IMR-90 (cell line): ENCODE measurements at regions not wholly inside any gene's neighbourhood (a gene's known extent, or its start where the extent isn't known, plus 50 kb on each side); places are given as distances from the start of the nearest gene placed in this dataset.

Experiments used
- ATAC-seq: fragments of 200-7000 bp; cut with Tn5 transposase; 2 replicates; pipeline ENCODE4 v1.9.1; 2020; ENCODE audit warnings: low read depth, mild to moderate bottlenecking, moderate library complexity
- BruUV-seq: library from RNA; stranded (reverse); fragments of 400-500 nt; replicated peaks from 2 replicates; lab custom pipeline; 2021; lab: Mats Ljungman, UMichigan
- CTCF ChIA-PET: fragments of 300-600 bp; formaldehyde crosslinking; extraction: SDS; loops from one replicate; lab custom pipeline; 2021; ENCODE audit warnings: antibody characterized with exemption; lab: Yijun Ruan, JAX
- POLR2A ChIA-PET: fragments of 300-600 bp; sonication (Branson Sonifier 250); formaldehyde crosslinking; loops from one replicate; lab custom pipeline; 2022; ENCODE audit warnings: antibody characterized with exemption; ENCODE audit not compliant: unreplicated experiment; lab: Charles Lee
- DNase-seq: peaks from one replicate; pipeline ENCODE4 v3.0.0; 2013
- H2AFZ ChIP-seq: replicated peaks from 2 replicates; pipeline ENCODE3; 2013; ENCODE audit warnings: low read length, mild to moderate bottlenecking; ENCODE audit not compliant: poor library complexity
- H2AK5ac ChIP-seq: 2 replicates; pipeline ENCODE4 v1.6.1; 2013; ENCODE audit warnings: low read depth, low read length, inconsistent platforms
- H2AK9ac ChIP-seq: replicated peaks from 2 replicates; pipeline ENCODE3; 2013; ENCODE audit warnings: mild to moderate bottlenecking, low read depth, low read length, moderate library complexity; ENCODE audit not compliant: poor library complexity
- H2BK120ac ChIP-seq: 2 replicates; pipeline ENCODE4 v1.6.1; 2013; ENCODE audit warnings: low read depth, low read length, inconsistent platforms
- H2BK15ac ChIP-seq: 3 replicates; pipeline ENCODE4 v1.6.1; 2013; ENCODE audit warnings: low read depth, low read length, inconsistent platforms
- H2BK20ac ChIP-seq: 2 replicates; pipeline ENCODE4 v1.6.1; 2013; ENCODE audit warnings: low read depth, mild to moderate bottlenecking, inconsistent platforms, low read length, moderate library complexity
- H2BK5ac ChIP-seq: 2 replicates; pipeline ENCODE4 v1.6.1; 2013; ENCODE audit warnings: mild to moderate bottlenecking, low read depth, low read length, inconsistent platforms; ENCODE audit not compliant: poor library complexity, severe bottlenecking
- H3K14ac ChIP-seq: replicated peaks from 2 replicates; pipeline ENCODE4 v1.6.1; 2013; ENCODE audit warnings: low read depth, low read length, inconsistent platforms
- H3K18ac ChIP-seq: 2 replicates; pipeline ENCODE4 v1.6.1; 2013; ENCODE audit warnings: low read depth, low read length, control low read depth
- H3K23ac ChIP-seq: 2 replicates; pipeline ENCODE4 v1.6.1; 2013; ENCODE audit warnings: low read depth, low read length, inconsistent platforms
- H3K27ac ChIP-seq: 2 replicates; pipeline ENCODE4 v1.5.1; 2013; ENCODE audit warnings: mild to moderate bottlenecking, control low read depth, low read length; ENCODE audit not compliant: insufficient read depth
- H3K27me3 ChIP-seq: 2 replicates; pipeline ENCODE4 v1.6.1; 2013; ENCODE audit warnings: low read length; ENCODE audit not compliant: control insufficient read depth, insufficient read depth
- H3K36me3 ChIP-seq: 2 replicates; pipeline ENCODE4 v1.6.1; 2013; ENCODE audit warnings: low read length, mixed read lengths; ENCODE audit not compliant: control insufficient read depth, insufficient read depth
- H3K4ac ChIP-seq: 2 replicates; pipeline ENCODE4 v1.6.1; 2013; ENCODE audit warnings: low read depth, low read length, inconsistent platforms
- H3K4me1 ChIP-seq: 2 replicates; pipeline ENCODE4 v1.6.1; 2013; ENCODE audit warnings: low read length, mixed read lengths; ENCODE audit not compliant: control insufficient read depth, insufficient read depth
- H3K4me2 ChIP-seq: 2 replicates; pipeline ENCODE4 v1.6.1; 2013; ENCODE audit warnings: low read depth, mild to moderate bottlenecking, control low read depth, low read length, moderate library complexity
- H3K4me3 ChIP-seq: 2 replicates; pipeline ENCODE4 v1.5.1; 2013; ENCODE audit warnings: low read depth, mild to moderate bottlenecking, control low read depth, low read length, moderate library complexity; ENCODE audit not compliant: insufficient read depth
- H3K56ac ChIP-seq: 2 replicates; pipeline ENCODE4 v1.6.1; 2013; ENCODE audit warnings: low read length, inconsistent platforms; ENCODE audit not compliant: insufficient read depth; ENCODE audit errors: extremely low read depth
- H3K79me1 ChIP-seq, 2 experiments: 2 replicates each; pipeline ENCODE4 v1.6.1; 2013; ENCODE audit warnings: low read length in 2 of 2, inconsistent platforms in 1 of 2, low read depth in 1 of 2
- H3K9ac ChIP-seq: 2 replicates; pipeline ENCODE4 v1.6.1; 2013; ENCODE audit warnings: low read depth, low read length, control low read depth
- H3K9me1 ChIP-seq: 2 replicates; pipeline ENCODE4 v1.6.1; 2013; ENCODE audit warnings: low read length, inconsistent platforms; ENCODE audit not compliant: insufficient read depth
- H3K9me3 ChIP-seq: 2 replicates; pipeline ENCODE4 v1.6.1; 2013; ENCODE audit warnings: low read length; ENCODE audit not compliant: control insufficient read depth, insufficient read depth
- H4K20me1 ChIP-seq: 2 replicates; pipeline ENCODE4 v1.6.1; 2013; ENCODE audit warnings: low read length, inconsistent platforms; ENCODE audit not compliant: insufficient read depth
- H4K5ac ChIP-seq: 2 replicates; pipeline ENCODE4 v1.6.1; 2013; ENCODE audit warnings: mild to moderate bottlenecking, low read depth, low read length, control low read depth
- H4K8ac ChIP-seq, 2 experiments: 2 replicates each; pipeline ENCODE4 v1.6.1; 2013; ENCODE audit warnings: low read depth in 2 of 2, low read length in 2 of 2, control low read depth in 1 of 2, inconsistent platforms in 1 of 2
- H4K91ac ChIP-seq: 2 replicates; pipeline ENCODE4 v1.6.1; 2013; ENCODE audit warnings: low read depth, low read length, inconsistent platforms; ENCODE audit not compliant: insufficient read depth
- BHLHE40 ChIP-seq: fragments of 150-350 bp; IDR thresholded peaks from 2 replicates; pipeline ENCODE4 v1.6.1; 2016; ENCODE audit warnings: mild to moderate bottlenecking, low read depth, low read length
- FOS ChIP-seq: fragments of 150-350 bp; IDR thresholded peaks from 2 replicates; pipeline ENCODE4 v1.6.1; 2016; ENCODE audit warnings: low read depth, low read length
- MAFK ChIP-seq: IDR thresholded peaks from 2 replicates; pipeline ENCODE4 v1.6.1; 2012; ENCODE audit warnings: low read depth, low read length, improper control_type of control experiment
- MAZ ChIP-seq: IDR thresholded peaks from 2 replicates; pipeline ENCODE4 v1.6.1; 2012; ENCODE audit warnings: low read depth, mild to moderate bottlenecking, low read length, improper control_type of control experiment, moderate library complexity, borderline replicate concordance
- RAD21 ChIP-seq: IDR thresholded peaks from 2 replicates; pipeline ENCODE4 v1.6.1; 2012; ENCODE audit warnings: low read length, improper control_type of control experiment
- RCOR1 ChIP-seq: IDR thresholded peaks from 2 replicates; pipeline ENCODE4 v1.6.1; 2012; ENCODE audit warnings: mild to moderate bottlenecking, low read length, improper control_type of control experiment; ENCODE audit not compliant: insufficient replicate concordance
- WGBS, 2 experiments: methylation state at CpG; one replicate each; pipeline versions ENCODE4 v1.1.5 to v1.1.7; 2013; ENCODE audit warnings: missing lambda C conversion rate in 2 of 2; ENCODE audit not compliant: insufficient read length in 1 of 2; ENCODE audit errors: extremely low coverage in 2 of 2; 5-methylcytosine and 5-hydroxymethylcytosine counted together
- dilution Hi-C: fragments of 300-500 bp; cut with HindIII; formaldehyde crosslinking; loops from one replicate; pipeline ENCODE4 v1.14.3; 2018; ENCODE audit warnings: low sequenced_read_pairs; ENCODE audit not compliant: unreplicated experiment
- in situ Hi-C: fragments of 300-500 bp; cut with MboI; formaldehyde crosslinking; loops from 3 replicates; pipeline ENCODE4 v1.14.3; 2019; ENCODE audit warnings: low sequenced_read_pairs, inconsistent platforms, mixed read lengths
- intact Hi-C: fragments of 100-400 bp; cut with micrococcal nuclease; formaldehyde crosslinking; loops from 2 replicates; pipeline ENCODE4 v1.10.0; 2022

DNA sequence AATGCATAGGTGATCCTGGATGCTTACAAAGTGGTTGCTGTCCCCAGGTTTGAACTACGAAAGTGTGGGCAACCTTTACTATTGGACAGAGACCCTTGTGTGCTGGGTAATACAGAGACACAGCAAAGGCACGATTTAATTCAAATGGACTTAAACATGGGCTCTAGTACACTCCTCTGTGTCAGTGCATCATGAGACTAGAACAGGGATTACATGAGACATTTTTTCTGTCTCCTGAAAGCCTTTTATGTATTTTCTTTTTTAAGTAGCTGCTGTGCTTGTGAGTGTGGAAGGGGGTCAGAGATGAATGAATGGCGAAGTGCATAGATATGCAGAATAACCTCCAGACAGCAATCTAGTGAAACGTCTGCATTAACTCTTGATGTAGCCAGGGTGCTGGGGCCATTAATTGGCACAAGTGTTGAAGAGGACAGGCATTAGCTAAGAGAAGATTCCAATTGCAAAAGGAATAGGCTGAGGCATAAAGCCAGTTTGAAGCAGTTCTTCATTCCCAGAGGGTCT, 218.4 kb downstream of the STIM2 start:
- Histone ChIP-seq H2AK5ac (no peak overlapping the region), H3K4ac (no peak overlapping the region), H4K91ac (no peak overlapping the region), H2AK9ac (no peak overlapping the region), H2BK120ac (no peak overlapping the region), H3K18ac (no peak overlapping the region), H3K27me3 (peaks cover 6% of the 10 kb centered on the region), H3K36me3 (no peaks in the 10 kb centered on the region), H4K20me1 (no peaks in the 10 kb centered on the region), H4K8ac (no peak overlapping the region), H3K9me3 (no peaks in the 10 kb centered on the region), H3K4me3 (no peak overlapping the region), H3K9me1 (no peaks in the 10 kb centered on the region), H3K9ac (no peak overlapping the region), H3K14ac (no peak overlapping the region), H3K27ac (no peak overlapping the region), H2AFZ (no peak overlapping the region), H4K5ac (no peak overlapping the region), H3K79me1 (no peaks in the 10 kb centered on the region), H3K56ac (no peak overlapping the region), H2BK5ac (no peak overlapping the region), H3K4me2 (no peak overlapping the region), H3K4me1 (no peaks in the 10 kb centered on the region), H2BK20ac (no peak overlapping the region), H3K23ac (no peak overlapping the region), H2BK15ac (no peak overlapping the region)
- WGBS, 2 experiments = 13% methylated on average over 2 of the region's 4 CpGs; no CpG with 5 or more reads in 1 of the 2 experiments
- dilution Hi-C loops = no loop called here
- ChIA-PET CTCF (no interaction called here), POLR2A (no interaction called here)
- intact Hi-C loops = no loop called here
- ATAC-seq = no peak
- in situ Hi-C loops = no loop called here
- DNase-seq = no peak
- no peak for TF ChIP-seq MAFK
- TF ChIP-seq FOS = no peak
- TF ChIP-seq MAZ = no peak
- TF ChIP-seq BHLHE40 = no peak
- TF ChIP-seq RCOR1 = no peak
- TF ChIP-seq RAD21 = no peak
- no TSS peak for BruUV-seq
